GM23338 (cell line): ENCODE measurements at regions not wholly inside any gene's neighbourhood (a gene's known extent, or its start where the extent isn't known, plus 50 kb on each side); places are given as distances from the start of the nearest gene placed in this dataset.

Experiments used
- ATAC-seq: fragments of 200-7000 bp; cut with Tn5 transposase; 3 replicates; pipeline ENCODE4 v1.9.1; 2020
- DNase-seq: peaks from one replicate; pipeline ENCODE4 v3.0.0-alpha.2; 2015; ENCODE audit warnings: low spot score
- H2AFZ ChIP-seq: fragments of 200-600 bp; sonication (generic); 2 replicates; pipeline ENCODE4 v1.8.0; 2016; ENCODE audit warnings: antibody characterized with exemption, mild to moderate bottlenecking, moderate library complexity
- H3F3A ChIP-seq: fragments of 200-600 bp; sonication (generic); replicated peaks from 2 replicates; pipeline ENCODE4 v1.8.0; 2017; ENCODE audit warnings: antibody characterized with exemption, mixed run types, low read depth
- H3K27ac ChIP-seq: fragments of 200-600 bp; sonication (generic); 2 replicates; pipeline ENCODE4 v1.6.1; 2016; ENCODE audit warnings: low read depth
- H3K27me3 ChIP-seq: fragments of 200-600 bp; sonication (generic); 2 replicates; pipeline ENCODE4 v1.8.0; 2016; ENCODE audit warnings: mild to moderate bottlenecking, mixed run types, moderate library complexity; ENCODE audit not compliant: insufficient read depth
- H3K36me3 ChIP-seq: fragments of 200-600 bp; sonication (generic); 2 replicates; pipeline ENCODE4 v1.8.0; 2016; ENCODE audit warnings: mild to moderate bottlenecking; ENCODE audit not compliant: insufficient read depth
- H3K4me1 ChIP-seq: fragments of 200-600 bp; sonication (generic); 2 replicates; pipeline ENCODE4 v1.8.0; 2016; ENCODE audit warnings: mild to moderate bottlenecking, moderate library complexity; ENCODE audit not compliant: insufficient read depth
- H3K4me2 ChIP-seq: fragments of 200-600 bp; sonication (generic); 2 replicates; pipeline ENCODE4 v1.7.1; 2017; ENCODE audit warnings: mixed run types
- H3K4me3 ChIP-seq: fragments of 200-600 bp; sonication (generic); 2 replicates; pipeline ENCODE4 v1.6.1; 2016; ENCODE audit warnings: mixed run types
- H3K79me2 ChIP-seq: fragments of 200-600 bp; sonication (generic); replicated peaks from 2 replicates; pipeline ENCODE4 v1.8.0; 2017; ENCODE audit warnings: mild to moderate bottlenecking; ENCODE audit not compliant: insufficient read depth
- H3K9me2 ChIP-seq: fragments of 200-600 bp; sonication (generic); 2 replicates; pipeline ENCODE4 v1.8.0; 2017; ENCODE audit not compliant: insufficient read depth
- H4K20me1 ChIP-seq: fragments of 200-600 bp; sonication (generic); replicated peaks from 2 replicates; pipeline ENCODE4 v1.8.0; 2017; ENCODE audit warnings: mild to moderate bottlenecking; ENCODE audit not compliant: insufficient read depth
- H3K27ac Mint-ChIP-seq: 2 replicates; pipeline ENCODE4 v1.8.0; 2020; ENCODE audit warnings: inconsistent platforms, mild to moderate bottlenecking, moderate library complexity, mixed read lengths
- H3K27me3 Mint-ChIP-seq: 3 replicates; pipeline ENCODE4 v1.8.0; 2022; ENCODE audit warnings: low read depth, mild to moderate bottlenecking, moderate library complexity, mixed read lengths, inconsistent platforms; ENCODE audit not compliant: insufficient read depth, poor library complexity
- H3K36me3 Mint-ChIP-seq: 3 replicates; pipeline ENCODE4 v1.8.0; 2021; ENCODE audit warnings: low read depth, mild to moderate bottlenecking, inconsistent platforms, moderate library complexity, mixed read lengths
- H3K4me1 Mint-ChIP-seq: 3 replicates; pipeline ENCODE4 v1.8.0; 2020; ENCODE audit warnings: mild to moderate bottlenecking, inconsistent platforms, mixed read lengths
- H3K4me3 Mint-ChIP-seq: 3 replicates; pipeline ENCODE4 v1.8.0; 2021; ENCODE audit warnings: moderate library complexity, mild to moderate bottlenecking, inconsistent platforms, mixed read lengths
- H3K9me3 Mint-ChIP-seq: 3 replicates; pipeline ENCODE4 v1.8.0; 2020; ENCODE audit warnings: moderate library complexity, mild to moderate bottlenecking, inconsistent platforms, mixed read lengths
- ETS1 ChIP-seq: IDR thresholded peaks from 2 replicates; pipeline ENCODE4 v1.6.1; 2016; ENCODE audit warnings: antibody characterized with exemption
- EZH2 ChIP-seq: fragments of 200-600 bp; sonication (generic); IDR thresholded peaks from one replicate; pipeline ENCODE4 v1.8.0; 2017; ENCODE audit warnings: antibody characterized with exemption, mild to moderate bottlenecking, low read depth; ENCODE audit not compliant: unreplicated experiment
- EZH2phosphoT487 ChIP-seq: fragments of 200-600 bp; sonication (generic); IDR thresholded peaks from one replicate; pipeline ENCODE4 v1.8.1; 2018; ENCODE audit warnings: antibody characterized with exemption; ENCODE audit not compliant: unreplicated experiment
- JUNB ChIP-seq: IDR thresholded peaks from one replicate; pipeline ENCODE4 v1.6.1; 2016; ENCODE audit warnings: antibody characterized with exemption; ENCODE audit not compliant: unreplicated experiment
- REST ChIP-seq: IDR thresholded peaks from one replicate; pipeline ENCODE4 v1.6.1; 2018; ENCODE audit warnings: antibody characterized with exemption; ENCODE audit not compliant: unreplicated experiment
- STAT1 ChIP-seq: IDR thresholded peaks from one replicate; pipeline ENCODE4 v1.6.1; 2016; ENCODE audit warnings: antibody characterized with exemption; ENCODE audit not compliant: unreplicated experiment
- ZNF462 ChIP-seq: fragments of 250-450 bp; sonication (Bioruptor Pico); IDR thresholded peaks from 2 replicates; pipeline ENCODE4 v1.5.0; 2020; ENCODE audit warnings: mild to moderate bottlenecking, moderate library complexity
- TF ChIP-seq, protein P1 (sequence below), 2 experiments: fragments of 200-600 bp in 1 of 2; sonication (generic) in 1 of 2; conservative IDR thresholded peaks; 2 replicates each; pipeline versions ENCODE4 v1.5.1 to v1.6.1; 2016 to 2017; ENCODE audit warnings: antibody characterized with exemption in 2 of 2, low read depth in 2 of 2, mild to moderate bottlenecking in 2 of 2, moderate library complexity in 1 of 2

DNA sequence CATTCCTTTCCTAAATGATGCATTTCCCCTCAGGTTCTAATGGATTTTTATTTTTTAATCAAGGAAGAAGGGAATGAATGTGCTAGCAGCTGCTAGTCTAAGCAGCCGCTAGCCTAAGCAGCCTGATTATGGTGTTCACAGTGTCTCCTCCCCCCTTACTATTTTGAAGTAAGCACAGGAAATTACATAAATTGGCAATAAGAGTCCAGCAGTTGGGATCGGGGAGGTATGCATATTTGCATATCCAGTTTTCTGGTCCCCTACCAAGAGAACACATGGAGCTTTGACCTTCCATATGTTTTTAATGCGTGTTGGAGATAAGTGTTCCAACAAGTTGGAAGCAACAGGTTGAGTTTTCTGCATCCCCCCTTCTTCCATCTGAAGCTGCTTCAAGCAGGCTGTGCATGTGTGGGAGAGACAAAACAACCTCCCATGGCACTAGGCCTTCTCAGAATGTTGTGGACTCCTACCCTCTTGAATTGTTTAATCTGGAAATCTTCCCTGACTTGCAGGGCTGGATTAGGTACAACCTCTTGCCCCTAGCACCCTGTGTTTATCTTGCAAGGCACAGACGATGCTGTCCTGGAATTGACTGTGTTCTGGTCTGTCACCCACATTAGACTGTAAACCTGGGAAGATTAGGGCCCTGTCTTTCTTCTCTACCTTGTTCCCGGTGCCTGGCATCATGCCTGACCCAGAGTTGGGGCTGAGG lies 124.8 kb upstream of the LRIG1 start (continued):
- TF ChIP-seq ETS1 (no peak), EZH2phosphoT487 (no peak), REST (no peak), EZH2 (no peak)

DNA sequence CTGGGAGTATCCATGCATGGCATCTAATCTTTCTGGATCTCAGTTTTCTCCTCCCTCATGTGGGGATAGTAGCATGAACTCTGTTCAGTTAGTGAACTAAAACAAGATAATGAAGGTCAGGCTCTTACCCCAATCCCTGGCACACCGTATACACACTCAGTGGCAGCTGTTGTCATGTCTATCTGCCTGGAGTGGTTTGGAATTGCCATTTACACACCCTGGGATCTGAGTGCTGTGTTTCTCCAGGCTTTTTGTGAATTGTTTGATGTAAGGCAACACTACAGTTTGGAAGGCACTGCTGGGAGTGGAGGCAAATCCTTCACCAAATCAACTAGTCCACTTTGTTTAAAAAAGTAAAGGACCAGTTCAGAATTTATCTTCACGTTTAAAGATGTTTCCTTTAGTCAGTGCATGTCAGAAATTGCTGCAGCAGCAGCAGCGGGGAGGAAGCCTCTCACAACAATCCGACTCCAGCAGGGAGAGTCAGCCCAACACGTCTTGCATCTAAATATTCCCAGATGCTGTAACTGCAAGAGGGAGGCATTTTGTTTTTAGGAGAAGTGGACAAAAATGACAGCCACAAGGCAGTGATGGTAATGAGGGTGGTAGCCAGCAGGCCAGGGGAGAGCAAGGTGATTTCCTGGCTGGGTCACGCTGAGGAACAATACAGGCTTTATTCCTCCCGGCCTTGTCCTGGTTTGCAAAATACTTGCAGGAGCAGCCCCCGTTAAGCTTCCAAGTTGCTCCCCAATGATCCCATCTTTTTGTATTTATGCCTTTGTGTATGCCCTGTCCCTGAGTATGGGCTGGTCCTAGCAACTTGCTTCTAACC lies 128.5 kb upstream of the LRIG1 start:
- Histone ChIP-seq H3K4me3 (no peak overlapping the region), H2AFZ (peak overlapping the region; percentile 98), H3K4me1 (peaks cover 23% of the 10 kb centered on the region), H3K79me2 (no peaks in the 10 kb centered on the region), H3K9me2 (no peaks in the 10 kb centered on the region), H3K27me3 (no peaks in the 10 kb centered on the region), H4K20me1 (no peaks in the 10 kb centered on the region), H3K4me2 (peak overlapping the region; percentile 57; the same call in 1 of the 2 replicates), H3K36me3 (no peaks in the 10 kb centered on the region), H3F3A (no peaks in the 10 kb centered on the region), H3K27ac (no peak overlapping the region)
- Mint-ChIP-seq H3K27me3 (peaks cover 4% of the 10 kb centered on the region), H3K9me3 (no peaks in the 10 kb centered on the region), H3K27ac (no peak overlapping the region), H3K4me3 (no peak overlapping the region), H3K4me1 (peaks cover 22% of the 10 kb centered on the region), H3K36me3 (no peaks in the 10 kb centered on the region)
- ATAC-seq (peak; percentile 77), DNase-seq (peak; percentile 8)
- no peak for TF ChIP-seq STAT1
- no peak for TF ChIP-seq ZNF462
- TF ChIP-seq JUNB = no peak
- TF ChIP-seq EZH2phosphoT487 = no peak
- TF ChIP-seq ETS1 = no peak
- TF ChIP-seq, protein P1, sequence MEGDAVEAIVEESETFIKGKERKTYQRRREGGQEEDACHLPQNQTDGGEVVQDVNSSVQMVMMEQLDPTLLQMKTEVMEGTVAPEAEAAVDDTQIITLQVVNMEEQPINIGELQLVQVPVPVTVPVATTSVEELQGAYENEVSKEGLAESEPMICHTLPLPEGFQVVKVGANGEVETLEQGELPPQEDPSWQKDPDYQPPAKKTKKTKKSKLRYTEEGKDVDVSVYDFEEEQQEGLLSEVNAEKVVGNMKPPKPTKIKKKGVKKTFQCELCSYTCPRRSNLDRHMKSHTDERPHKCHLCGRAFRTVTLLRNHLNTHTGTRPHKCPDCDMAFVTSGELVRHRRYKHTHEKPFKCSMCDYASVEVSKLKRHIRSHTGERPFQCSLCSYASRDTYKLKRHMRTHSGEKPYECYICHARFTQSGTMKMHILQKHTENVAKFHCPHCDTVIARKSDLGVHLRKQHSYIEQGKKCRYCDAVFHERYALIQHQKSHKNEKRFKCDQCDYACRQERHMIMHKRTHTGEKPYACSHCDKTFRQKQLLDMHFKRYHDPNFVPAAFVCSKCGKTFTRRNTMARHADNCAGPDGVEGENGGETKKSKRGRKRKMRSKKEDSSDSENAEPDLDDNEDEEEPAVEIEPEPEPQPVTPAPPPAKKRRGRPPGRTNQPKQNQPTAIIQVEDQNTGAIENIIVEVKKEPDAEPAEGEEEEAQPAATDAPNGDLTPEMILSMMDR (conservative IDR thresholded peaks at IDR 0.05; ENCODE audit: low read depth in 2 of 2) = no peak
